GM12872 (cell line): ENCODE measurements at regions not wholly inside any gene's neighbourhood (a gene's known extent, or its start where the extent isn't known, plus 50 kb on each side); places are given as distances from the start of the nearest gene placed in this dataset.

ENCODE experiments used
- CTCF ChIP-seq: IDR thresholded peaks from 3 replicates; pipeline ENCODE4 v1.5.1; 2011; ENCODE audit warnings: low read depth, mild to moderate bottlenecking, low read length, moderate library complexity; ENCODE audit not compliant: insufficient read depth

- no peak for TF ChIP-seq CTCF
Observed at GRCh38 chr13:62088165-62088564, 672.5 kb upstream of the PCDH20 start.

- TF ChIP-seq CTCF = no peak
Observed at GRCh38 chr13:62087124-62087523, 671.5 kb upstream of the PCDH20 start.

GRCh38 chr13:62085337-62086229 is 669.9 kb upstream of the PCDH20 start:
- no peak for TF ChIP-seq CTCF

GRCh38 chr13:62084728-62085127 is 669.1 kb upstream of the PCDH20 start:
- no peak for TF ChIP-seq CTCF

GRCh38 chr13:62067821-62068220 is 652.2 kb upstream of the PCDH20 start:
- no peak for TF ChIP-seq CTCF

GRCh38 chr13:62065016-62065415 is 649.4 kb upstream of the PCDH20 start:
- no peak for TF ChIP-seq CTCF

- TF ChIP-seq CTCF = no peak
Observed at GRCh38 chr13:62061751-62062150, 646.1 kb upstream of the PCDH20 start.
